HG03135 (cell line): ENCODE measurements at regions not wholly inside any gene's neighbourhood (a gene's known extent, or its start where the extent isn't known, plus 50 kb on each side); places are given as distances from the start of the nearest gene placed in this dataset.

Experiments
- ATAC-seq: cut with Tn5 transposase; IDR thresholded peaks from one replicate; pipeline ENCODE4 v1.9.1; 2021; ENCODE audit warnings: mild to moderate bottlenecking, moderate library complexity; ENCODE audit not compliant: unreplicated experiment

- ATAC-seq, result no peak
These were observed 516.0 kb upstream of the FBXO33 start for GRCh38 chr14:39948235-39948634.

GRCh38 chr14:39946807-39947206, 514.6 kb upstream of the FBXO33 start:
- ATAC-seq, result no peak

GRCh38 chr14:39939023-39939422, 506.8 kb upstream of the FBXO33 start:
- ATAC-seq, result no peak

- ATAC-seq, result peak; percentile 95
These were observed 480.2 kb upstream of the FBXO33 start for GRCh38 chr14:39912192-39913100.

GRCh38 chr14:39897657-39898056, 465.4 kb upstream of the FBXO33 start:
- no peak for ATAC-seq

GRCh38 chr14:39890026-39890425, 457.8 kb upstream of the FBXO33 start:
- no peak for ATAC-seq

GRCh38 chr14:39884091-39884490, 451.9 kb upstream of the FBXO33 start:
- ATAC-seq, result no peak

- no peak for ATAC-seq
These were observed 448.7 kb upstream of the FBXO33 start for GRCh38 chr14:39880965-39881364.

- ATAC-seq, result no peak
These were observed 448.0 kb upstream of the FBXO33 start for GRCh38 chr14:39880106-39880695.

- no peak for ATAC-seq
These were observed 445.5 kb upstream of the FBXO33 start for GRCh38 chr14:39877577-39878190.

- ATAC-seq, result no peak
These were observed 444.7 kb upstream of the FBXO33 start for GRCh38 chr14:39876916-39877315.

GRCh38 chr14:39875028-39875427, 442.8 kb upstream of the FBXO33 start:
- no peak for ATAC-seq

- no peak for ATAC-seq
These were observed 441.6 kb upstream of the FBXO33 start for GRCh38 chr14:39873791-39874190.

- no peak for ATAC-seq
These were observed 436.7 kb upstream of the FBXO33 start for GRCh38 chr14:39868949-39869348.

GRCh38 chr14:39868251-39868650, 436.0 kb upstream of the FBXO33 start:
- no peak for ATAC-seq

GRCh38 chr14:39863441-39863840, 431.2 kb upstream of the FBXO33 start:
- ATAC-seq, result no peak

- no peak for ATAC-seq
These were observed 429.5 kb upstream of the FBXO33 start for GRCh38 chr14:39861696-39862095.

GRCh38 chr14:39861229-39861600, 429.0 kb upstream of the FBXO33 start:
- no peak for ATAC-seq

- ATAC-seq, result no peak
These were observed 428.5 kb upstream of the FBXO33 start for GRCh38 chr14:39860596-39861228.

- no peak for ATAC-seq
These were observed 427.1 kb upstream of the FBXO33 start for GRCh38 chr14:39859314-39859713.

GRCh38 chr14:39857376-39858055, 425.3 kb upstream of the FBXO33 start:
- ATAC-seq, result no peak
